Fibroblast of lung (primary cell): ENCODE measurements at regions not wholly inside any gene's neighbourhood (a gene's known extent, or its start where the extent isn't known, plus 50 kb on each side); places are given as distances from the start of the nearest gene placed in this dataset.

Source experiments
- EZH2 ChIP-seq: IDR thresholded peaks from 2 replicates; pipeline ENCODE4 v1.5.1; 2012; ENCODE audit warnings: low read length, control low read depth, mild to moderate bottlenecking; ENCODE audit errors: missing control alignments
- TF ChIP-seq, protein P1 (sequence below), 2 donors: IDR thresholded peaks in 1 of 2; conservative IDR thresholded peaks in 1 of 2; 1 replicate in 1 of 2; 2 replicates in 1 of 2; pipeline ENCODE4 v1.5.1; 2011 to 2012; ENCODE audit warnings: low read length in 2 of 2, control low read depth in 1 of 2, inconsistent platforms in 1 of 2, low read depth in 1 of 2, mild to moderate bottlenecking in 1 of 2

- TF ChIP-seq, protein P1, sequence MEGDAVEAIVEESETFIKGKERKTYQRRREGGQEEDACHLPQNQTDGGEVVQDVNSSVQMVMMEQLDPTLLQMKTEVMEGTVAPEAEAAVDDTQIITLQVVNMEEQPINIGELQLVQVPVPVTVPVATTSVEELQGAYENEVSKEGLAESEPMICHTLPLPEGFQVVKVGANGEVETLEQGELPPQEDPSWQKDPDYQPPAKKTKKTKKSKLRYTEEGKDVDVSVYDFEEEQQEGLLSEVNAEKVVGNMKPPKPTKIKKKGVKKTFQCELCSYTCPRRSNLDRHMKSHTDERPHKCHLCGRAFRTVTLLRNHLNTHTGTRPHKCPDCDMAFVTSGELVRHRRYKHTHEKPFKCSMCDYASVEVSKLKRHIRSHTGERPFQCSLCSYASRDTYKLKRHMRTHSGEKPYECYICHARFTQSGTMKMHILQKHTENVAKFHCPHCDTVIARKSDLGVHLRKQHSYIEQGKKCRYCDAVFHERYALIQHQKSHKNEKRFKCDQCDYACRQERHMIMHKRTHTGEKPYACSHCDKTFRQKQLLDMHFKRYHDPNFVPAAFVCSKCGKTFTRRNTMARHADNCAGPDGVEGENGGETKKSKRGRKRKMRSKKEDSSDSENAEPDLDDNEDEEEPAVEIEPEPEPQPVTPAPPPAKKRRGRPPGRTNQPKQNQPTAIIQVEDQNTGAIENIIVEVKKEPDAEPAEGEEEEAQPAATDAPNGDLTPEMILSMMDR (conservative IDR thresholded peaks at IDR 0.05 in 1 of 2, IDR thresholded peaks at IDR 0.05 in 1 of 2; ENCODE audit: low read depth in 1 of 2, low read length in 2 of 2) = no peak
- TF ChIP-seq EZH2 = no peak
Measured at GRCh38 chr7:89845952-89846351, 308.3 kb upstream of the STEAP1 start.
